ENCODE measurements at regions not wholly inside any gene's neighbourhood (a gene's known extent, or its start where the extent isn't known, plus 50 kb on each side); places are given as distances from the start of the nearest gene placed in this dataset.

- TF ChIP-seq EZH2 (IDR thresholded peaks at IDR 0.05) (no peak), POLR2AphosphoS5 (IDR thresholded peaks at IDR 0.05; ENCODE audit: borderline replicate concordance, low read depth, low read length) (no peak), FOXP2 (optimal IDR thresholded peaks at IDR 0.05; ENCODE audit: control extremely low read depth, extremely low read length, insufficient read depth) (no peak)
Measured at GRCh38 chr17:5694551-5694950, 110.2 kb upstream of the NLRP1 start.

All from SK-N-MC (cell line).